HG03097 (cell line): ENCODE measurements at regions not wholly inside any gene's neighbourhood (a gene's known extent, or its start where the extent isn't known, plus 50 kb on each side); places are given as distances from the start of the nearest gene placed in this dataset.

ENCODE experiments used
- ATAC-seq: cut with Tn5 transposase; IDR thresholded peaks from one replicate; pipeline ENCODE4 v1.9.1; 2021; ENCODE audit not compliant: unreplicated experiment, low FRiP score

DNA sequence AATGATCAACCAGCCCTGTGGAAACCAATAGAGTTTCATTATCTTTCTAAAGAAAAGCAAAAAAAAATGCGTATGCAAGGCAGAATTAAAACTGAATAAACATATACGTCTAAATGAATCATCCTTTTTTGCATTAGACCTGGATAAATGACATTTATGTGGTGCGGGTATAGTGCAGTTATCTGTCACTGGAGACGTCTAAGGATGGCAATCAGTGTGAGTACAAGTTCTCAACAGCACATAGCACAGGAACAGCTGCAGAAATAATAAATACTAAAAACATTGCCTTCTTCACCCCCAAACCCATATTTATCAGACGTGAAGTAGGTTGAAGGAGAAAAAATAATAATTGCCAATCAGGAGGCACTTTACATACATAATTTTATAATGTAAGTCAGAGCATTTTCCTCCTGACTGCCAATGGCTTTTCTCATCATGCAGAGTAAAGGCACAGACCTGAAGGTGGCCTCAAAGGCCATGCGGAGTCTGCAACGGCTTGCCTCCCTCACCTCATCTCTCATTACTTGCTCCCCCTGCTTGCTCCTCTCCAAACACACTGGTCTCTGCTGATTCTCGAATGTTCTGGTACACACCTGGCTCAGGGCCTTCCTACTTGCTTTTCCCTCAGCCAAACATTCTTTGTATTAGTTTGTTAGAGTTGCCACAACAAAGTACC, 574.7 kb upstream of the PLXNA2 start:
- no peak for ATAC-seq

DNA sequence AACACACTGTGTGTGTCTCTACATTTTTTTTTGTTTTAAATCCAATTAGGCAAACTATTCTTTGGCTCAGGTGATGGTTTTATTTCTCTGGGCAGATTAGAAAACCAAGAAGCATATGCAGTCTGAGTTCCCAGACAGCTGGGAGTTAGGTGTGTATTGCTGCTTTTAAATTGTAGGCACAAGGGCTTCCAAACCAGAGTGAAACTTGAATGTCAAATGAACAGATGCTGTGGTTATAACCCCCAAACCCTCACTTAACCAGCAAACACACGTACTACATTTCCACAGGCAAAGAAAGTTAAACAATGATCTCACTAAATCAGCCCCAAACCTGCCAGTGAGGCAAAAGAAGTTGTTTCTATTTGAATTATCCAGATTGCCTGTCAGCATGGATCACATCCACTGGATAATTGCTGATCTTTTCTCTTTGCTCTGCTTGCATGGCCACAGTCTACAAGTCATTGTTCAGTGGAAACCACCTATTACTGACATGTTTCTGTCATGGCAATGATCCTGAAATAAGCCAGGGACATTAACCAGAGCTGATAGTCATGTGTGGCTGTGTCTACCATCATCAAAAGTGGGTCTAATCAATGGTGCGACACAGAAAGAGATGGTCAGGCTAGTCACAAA, 576.5 kb upstream of the PLXNA2 start:
- ATAC-seq: no peak

DNA sequence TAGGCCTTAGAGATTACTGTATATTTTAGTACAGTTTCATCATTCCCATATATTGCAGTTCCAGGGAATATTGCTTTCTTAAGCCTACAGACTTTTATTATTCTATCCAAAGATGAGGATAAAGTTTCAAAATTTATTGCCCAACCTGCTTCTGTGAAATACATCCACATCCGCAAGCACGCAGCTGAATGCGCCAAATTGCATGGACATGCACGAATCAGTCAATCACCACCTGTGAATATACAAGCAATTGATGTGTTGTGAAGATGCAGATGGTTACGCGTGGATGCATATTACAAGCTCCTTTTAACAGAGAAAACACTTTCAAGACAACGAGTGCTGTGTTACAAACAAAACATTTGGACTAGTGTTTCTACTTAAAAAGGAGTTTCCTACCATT, 577.8 kb upstream of the PLXNA2 start:
- ATAC-seq: no peak

DNA sequence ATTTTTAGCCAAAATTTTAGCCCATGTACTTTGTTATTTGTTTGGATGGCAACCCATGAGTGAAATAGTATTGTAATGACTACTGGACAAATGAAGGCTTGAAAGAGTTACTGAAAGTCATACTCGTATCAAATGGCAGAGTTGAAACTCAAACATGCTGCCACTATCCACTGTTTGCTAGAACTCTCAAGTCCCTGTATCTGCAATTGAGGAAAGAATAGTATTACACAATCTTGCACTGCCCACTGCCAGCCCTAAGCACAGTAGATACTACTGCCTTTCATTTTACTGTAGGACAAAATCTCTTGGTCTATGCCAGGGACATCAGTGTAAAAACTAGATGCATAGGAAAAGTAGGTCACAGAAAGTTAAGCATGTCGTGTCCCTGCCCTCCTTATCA, 581.1 kb upstream of the PLXNA2 start:
- ATAC-seq: no peak

DNA sequence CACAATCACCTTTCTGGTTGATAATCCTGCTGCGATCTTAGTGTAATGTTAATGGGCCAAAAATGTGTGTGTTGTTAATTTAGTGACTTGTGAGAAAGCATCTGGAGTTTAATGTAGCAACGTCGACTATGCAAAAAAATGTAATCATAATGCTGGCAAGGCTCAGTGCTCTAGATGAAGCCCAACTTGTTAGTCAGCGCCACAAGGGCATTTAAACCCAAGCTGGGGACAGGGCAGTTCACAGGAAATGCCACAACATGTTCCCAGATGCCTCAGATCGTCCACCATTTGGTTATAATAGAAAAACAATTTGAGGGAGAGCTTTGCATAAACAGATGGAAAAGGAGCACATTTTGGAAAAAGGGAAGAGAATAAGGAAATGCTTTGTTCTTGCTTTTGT, 585.4 kb upstream of the PLXNA2 start:
- no peak for ATAC-seq

DNA sequence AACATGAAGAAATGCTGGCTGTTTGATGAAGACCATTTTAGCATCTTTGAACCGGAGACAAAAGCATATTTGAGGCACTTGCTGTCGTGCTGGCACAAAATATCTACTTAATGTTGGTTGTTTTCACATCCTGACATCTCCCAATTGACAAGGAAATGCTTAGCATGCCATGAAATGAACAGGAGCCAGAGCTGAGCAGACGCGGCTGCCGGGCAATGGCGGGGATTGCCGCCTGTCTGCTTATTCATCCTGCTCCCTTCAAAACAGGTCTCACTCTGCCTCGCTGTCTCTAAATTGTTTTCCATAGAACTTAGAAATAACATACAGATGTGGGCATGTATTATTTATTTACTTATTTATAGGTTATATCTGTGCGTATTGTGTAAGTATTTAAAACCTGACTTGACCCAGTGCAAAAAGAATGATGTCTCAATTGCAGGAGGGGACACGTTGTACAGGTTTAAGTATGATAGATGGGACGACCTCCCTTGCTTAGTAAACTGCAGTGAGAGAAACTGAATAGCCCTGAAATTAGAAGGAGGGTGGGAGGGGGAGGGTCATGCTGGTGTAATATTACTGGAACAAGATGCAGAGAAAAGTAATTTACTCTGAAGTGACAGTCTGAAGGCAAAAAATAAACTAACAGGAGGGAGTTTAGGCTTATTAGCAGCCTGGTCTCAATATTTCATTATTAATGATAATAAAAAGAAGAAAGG, 590.4 kb upstream of the PLXNA2 start:
- no peak for ATAC-seq

- no peak for ATAC-seq
These were observed 590.9 kb upstream of the PLXNA2 start for GRCh38 chr1:208835097-208835463.

DNA sequence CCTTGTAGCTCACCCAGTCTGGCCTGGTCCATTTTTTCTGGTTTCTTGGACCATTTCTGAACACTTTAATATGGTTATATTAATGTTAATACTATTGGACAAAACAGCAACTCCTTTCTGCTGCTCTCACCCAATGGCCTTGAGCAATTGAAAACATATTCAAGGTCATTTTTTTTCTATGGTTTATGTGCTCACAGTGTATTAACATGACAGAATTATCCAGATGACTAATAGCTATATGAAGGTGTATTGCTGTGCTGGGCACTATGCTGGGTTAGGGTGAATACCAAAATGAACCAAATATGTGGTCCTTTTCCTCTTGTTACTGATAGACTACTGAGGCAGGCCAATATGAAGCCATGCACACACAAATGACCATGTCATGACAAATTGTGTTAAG, 591.6 kb upstream of the PLXNA2 start:
- ATAC-seq: no peak

GRCh38 chr1:208837242-208837641, 593.1 kb upstream of the PLXNA2 start:
- ATAC-seq: no peak

- ATAC-seq: no peak
These were observed 597.3 kb upstream of the PLXNA2 start for GRCh38 chr1:208841436-208841835.

DNA sequence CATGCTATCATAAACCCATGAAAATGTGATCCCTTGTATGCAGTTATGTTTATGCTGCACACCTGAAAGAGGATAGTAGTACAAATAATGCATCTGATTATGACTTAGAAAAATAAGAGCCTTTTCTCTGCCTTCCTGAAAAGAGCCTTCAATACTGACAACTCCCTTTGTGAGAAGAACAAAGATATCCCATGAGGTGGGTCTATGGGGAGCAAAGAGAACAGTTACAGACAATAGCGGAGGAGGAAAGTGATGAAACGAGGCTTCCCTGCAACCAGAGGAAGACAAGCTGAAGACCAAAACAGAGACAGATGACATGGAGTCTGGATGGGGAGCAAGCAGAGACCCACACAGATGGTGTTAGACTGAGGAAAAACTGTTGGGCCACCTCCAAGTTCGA, 598.3 kb upstream of the PLXNA2 start:
- no peak for ATAC-seq

- ATAC-seq: no peak
These were observed 600.0 kb upstream of the PLXNA2 start for GRCh38 chr1:208844158-208844557.

GRCh38 chr1:208848854-208849253, 604.7 kb upstream of the PLXNA2 start:
- no peak for ATAC-seq

DNA sequence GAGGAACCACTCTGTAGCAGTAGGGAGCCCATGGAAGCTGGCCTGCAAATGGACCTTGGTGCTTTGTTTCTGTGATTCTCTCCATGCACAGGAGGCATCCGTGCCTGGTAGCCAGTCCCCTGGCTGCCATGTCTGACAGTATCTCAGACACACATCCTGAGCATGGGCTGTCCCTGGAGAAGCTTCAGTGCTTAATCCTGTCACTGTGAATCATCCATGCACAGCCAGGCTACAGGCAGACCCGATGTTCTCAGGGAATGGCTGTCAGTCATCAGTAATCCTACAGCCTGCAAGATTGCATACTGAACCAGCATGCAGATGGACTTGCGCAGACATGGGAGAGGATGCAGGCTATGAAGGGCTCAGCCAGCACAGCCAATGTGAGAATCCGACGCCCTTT, 606.3 kb upstream of the PLXNA2 start:
- ATAC-seq: no peak

DNA sequence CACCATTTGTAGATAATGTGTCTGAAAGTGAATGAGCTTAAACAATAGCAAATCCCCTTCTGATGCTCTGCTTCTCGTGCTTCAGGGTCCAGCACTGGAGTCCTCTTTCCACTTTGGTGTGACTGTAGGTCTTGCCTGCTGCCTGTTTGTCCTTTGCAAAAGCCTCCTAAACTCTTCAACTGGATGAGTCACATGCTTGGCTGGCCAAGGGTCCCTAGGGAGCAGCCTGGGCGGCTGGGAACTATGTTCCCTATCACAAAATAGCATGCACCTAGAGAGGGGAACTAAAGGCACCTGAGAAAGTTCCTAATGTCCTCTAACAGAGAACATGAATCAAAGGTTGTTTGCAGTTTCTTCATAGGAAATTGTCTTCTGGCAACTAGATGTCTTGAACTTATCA, 607.2 kb upstream of the PLXNA2 start:
- ATAC-seq: no peak

DNA sequence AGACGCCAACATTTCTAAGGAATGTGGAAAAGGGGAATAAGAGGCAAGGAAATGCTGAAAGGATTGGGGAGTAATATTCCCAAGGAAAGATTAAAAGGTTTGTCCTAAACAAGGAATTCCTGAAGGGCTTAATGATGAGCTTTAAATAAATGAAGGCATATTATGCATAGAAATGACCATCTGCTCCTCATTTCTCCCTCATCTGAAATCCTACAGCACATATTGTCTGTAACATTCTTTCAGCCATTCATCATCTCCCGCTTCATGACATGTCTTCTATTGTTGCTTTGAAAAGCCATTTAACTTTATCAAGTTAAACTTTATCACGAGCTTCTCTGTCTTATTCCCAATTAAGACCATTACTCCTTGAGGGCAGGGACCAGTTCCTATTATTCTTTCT, 608.7 kb upstream of the PLXNA2 start:
- ATAC-seq: no peak

DNA sequence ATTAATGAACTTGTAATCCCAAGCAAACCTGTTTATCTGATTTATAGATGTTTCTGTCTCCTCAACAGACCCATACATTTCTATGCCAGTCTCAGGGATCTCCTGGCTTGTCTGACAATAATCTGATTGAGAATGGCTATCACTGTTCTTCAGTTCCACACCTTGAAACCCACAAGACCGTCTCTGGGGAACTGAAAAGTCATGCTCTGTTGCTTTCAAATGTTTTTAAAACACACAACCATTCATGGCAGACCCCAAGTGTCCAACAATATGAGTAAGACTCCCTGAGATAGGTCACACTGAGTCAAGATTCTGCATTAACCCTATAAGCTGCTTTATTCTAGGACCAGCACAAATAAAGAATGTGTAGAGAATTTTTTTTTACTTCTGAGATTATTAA, 611.2 kb upstream of the PLXNA2 start:
- no peak for ATAC-seq

DNA sequence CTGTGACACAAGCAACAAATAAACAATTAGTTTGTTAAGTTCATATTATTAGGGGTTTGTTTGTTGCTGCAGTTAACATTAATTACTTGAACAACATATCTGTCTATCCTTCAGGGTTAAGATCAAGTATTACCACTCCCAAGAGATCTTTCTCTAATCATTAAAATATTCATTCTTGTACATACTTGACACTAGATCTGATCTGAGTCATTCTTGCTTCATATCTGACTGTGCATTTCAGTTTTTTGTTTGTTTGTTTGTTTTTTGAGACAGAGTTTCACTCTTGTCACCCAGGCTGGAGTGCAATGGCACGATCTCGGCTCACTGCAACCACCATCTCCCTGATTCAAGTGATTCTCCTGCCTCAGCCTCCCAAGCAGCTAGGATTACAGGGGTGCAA, 613.3 kb upstream of the PLXNA2 start:
- ATAC-seq: no peak

- ATAC-seq: no peak
These were observed 614.6 kb upstream of the PLXNA2 start for GRCh38 chr1:208858738-208859137.

DNA sequence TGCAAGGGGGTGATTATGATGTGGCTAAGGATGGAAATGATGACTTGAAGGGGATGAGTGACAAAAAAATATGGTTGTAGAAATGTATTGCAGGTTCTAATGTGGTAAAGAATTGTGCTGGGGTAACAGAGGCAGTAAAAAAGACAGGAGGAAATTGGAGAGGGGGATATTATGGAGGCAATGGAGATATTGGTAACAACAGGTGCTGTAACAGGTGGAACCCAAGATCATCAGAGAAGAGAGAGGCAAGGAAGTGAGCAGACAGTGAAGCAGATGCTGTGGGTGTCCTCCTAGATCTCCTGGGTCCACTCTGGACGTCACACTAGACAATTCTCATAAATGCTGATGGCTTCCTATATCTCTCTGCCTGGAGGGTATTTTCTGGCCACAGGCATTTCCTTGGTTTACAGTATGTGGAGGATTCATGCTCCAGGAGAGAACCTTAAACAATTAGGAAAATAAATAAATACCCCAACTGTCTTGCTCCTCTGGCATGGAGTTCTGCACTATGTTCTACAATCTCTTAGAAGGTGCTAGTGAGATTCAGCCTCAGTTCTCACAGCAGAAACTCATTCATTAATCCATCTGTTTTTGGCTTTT, 620.3 kb upstream of the PLXNA2 start:
- no peak for ATAC-seq

DNA sequence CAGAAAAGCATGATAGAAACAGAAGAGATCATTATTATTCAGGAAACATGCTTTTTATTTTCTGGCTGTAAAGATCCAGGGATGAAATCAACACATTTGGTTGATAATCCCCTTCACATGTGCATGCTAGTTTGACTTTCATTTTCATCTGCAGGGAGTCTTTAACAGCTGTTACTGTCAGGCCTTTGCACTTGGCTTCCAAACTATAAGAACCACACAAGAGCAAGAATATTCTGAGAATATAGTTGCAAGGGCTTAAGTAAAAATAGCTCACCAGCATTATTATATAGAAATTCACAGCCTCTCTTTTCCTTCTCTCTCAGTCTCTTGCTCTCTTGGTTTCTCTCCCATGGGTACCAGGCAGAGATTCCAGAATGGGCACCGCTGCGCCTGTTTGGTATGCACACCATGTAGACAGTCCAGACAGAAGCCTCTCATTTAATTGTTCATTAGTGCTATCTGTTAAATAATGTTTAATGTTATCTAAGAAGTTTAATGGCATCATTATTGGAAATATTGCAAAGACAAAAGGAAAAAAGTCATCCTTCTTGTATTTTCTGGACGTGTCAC, 622.3 kb upstream of the PLXNA2 start:
- ATAC-seq: no peak
